Cardiac fibroblast (primary cell): ENCODE measurements at regions not wholly inside any gene's neighbourhood (a gene's known extent, or its start where the extent isn't known, plus 50 kb on each side); places are given as distances from the start of the nearest gene placed in this dataset.

Experiments used
- DNase-seq, 2 donors: peaks; one replicate each; pipeline versions ENCODE4 v3.0.0 to v3.0.0-alpha.2; 2010; ENCODE audit warnings: low read depth in 2 of 2
- H3K4me3 ChIP-seq, 2 donors: replicated peaks in 1 of 2; 1 replicate in 1 of 2; 2 replicates in 1 of 2; pipeline ENCODE4 v1.5.1; 2011; ENCODE audit warnings: low read depth in 2 of 2, low read length in 2 of 2, mild to moderate bottlenecking in 2 of 2, moderate library complexity in 1 of 2
- CTCF ChIP-seq: IDR thresholded peaks from one replicate; pipeline ENCODE4 v1.5.1; 2011; ENCODE audit warnings: low read depth, mild to moderate bottlenecking, low read length, inconsistent platforms

- TF ChIP-seq CTCF = no peak
- H3K4me3 ChIP-seq = no peak overlapping the region
- DNase-seq = no peak
Observed at GRCh38 chr19:30167976-30168635, 204.1 kb upstream of the ZNF536 start.

GRCh38 chr19:30168760-30169159, 203.4 kb upstream of the ZNF536 start:
- TF ChIP-seq CTCF = no peak
- DNase-seq = no peak
- no peak overlapping the region for H3K4me3 ChIP-seq

GRCh38 chr19:30169196-30169900, 202.8 kb upstream of the ZNF536 start:
- no peak overlapping the region for H3K4me3 ChIP-seq
- TF ChIP-seq CTCF = no peak
- no peak for DNase-seq

GRCh38 chr19:30170081-30170480, 202.1 kb upstream of the ZNF536 start:
- no peak for DNase-seq
- no peak for TF ChIP-seq CTCF

GRCh38 chr19:30170495-30171137, 201.6 kb upstream of the ZNF536 start:
- TF ChIP-seq CTCF = no peak
- H3K4me3 ChIP-seq = no peak overlapping the region
- no peak for DNase-seq

More at GRCh38 chr19:30170081-30170480, 202.1 kb upstream of the ZNF536 start:
- no peak overlapping the region for H3K4me3 ChIP-seq

GRCh38 chr19:30171138-30171635, 201.0 kb upstream of the ZNF536 start:
- no peak for TF ChIP-seq CTCF
- no peak overlapping the region for H3K4me3 ChIP-seq
- no peak for DNase-seq
